ENCODE measurements at regions not wholly inside any gene's neighbourhood (a gene's known extent, or its start where the extent isn't known, plus 50 kb on each side); places are given as distances from the start of the nearest gene placed in this dataset.
A peak's percentile ranks its signal among the peaks of the same experiment; 100 is the strongest.

DNA sequence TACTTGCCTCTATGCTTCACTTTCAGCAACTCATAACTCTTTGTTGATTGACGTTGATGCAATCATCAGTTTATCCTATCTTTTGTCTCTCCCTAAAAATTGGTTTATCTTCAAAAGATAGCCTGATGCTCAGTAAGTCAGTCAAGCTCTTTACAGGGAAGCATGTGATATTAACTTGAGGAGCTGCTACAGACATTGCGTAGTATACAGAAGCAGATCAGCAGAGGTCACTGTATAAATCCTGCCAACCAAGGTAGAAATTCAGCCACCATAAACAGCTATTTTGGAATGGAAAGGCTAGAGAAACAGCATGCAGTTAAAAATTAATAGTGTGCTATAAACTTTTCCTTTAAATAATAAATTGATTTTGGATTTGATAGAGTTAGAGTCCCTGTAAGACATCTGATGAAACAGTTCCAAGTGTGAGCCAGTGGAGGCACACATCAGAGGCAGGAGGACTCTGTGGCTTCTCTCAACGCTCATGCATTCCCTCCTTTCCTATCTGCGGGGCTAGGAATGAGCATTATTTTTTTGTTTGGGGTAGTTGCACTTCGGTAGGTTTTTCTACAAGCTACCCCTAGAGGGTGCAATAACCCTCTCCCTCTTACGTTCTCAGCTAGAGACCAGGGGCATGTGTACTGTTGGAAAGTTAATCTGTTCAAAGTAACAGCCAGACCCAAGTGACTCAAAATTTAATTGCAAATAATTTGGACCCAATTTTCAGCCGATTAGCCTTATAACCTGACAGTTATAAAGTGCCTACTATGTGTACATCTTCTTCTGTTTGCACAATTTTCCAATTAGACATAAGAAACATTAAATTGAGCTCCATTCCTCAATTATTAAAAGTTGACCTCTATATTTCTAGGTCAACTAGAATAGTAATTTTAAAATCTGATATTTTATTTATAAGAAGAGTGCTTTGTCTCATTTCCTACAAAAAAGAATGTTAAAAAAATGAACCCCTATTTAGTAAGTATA is 647.7 kb upstream of the SOX9 start:
- TF ChIP-seq, protein P1, sequence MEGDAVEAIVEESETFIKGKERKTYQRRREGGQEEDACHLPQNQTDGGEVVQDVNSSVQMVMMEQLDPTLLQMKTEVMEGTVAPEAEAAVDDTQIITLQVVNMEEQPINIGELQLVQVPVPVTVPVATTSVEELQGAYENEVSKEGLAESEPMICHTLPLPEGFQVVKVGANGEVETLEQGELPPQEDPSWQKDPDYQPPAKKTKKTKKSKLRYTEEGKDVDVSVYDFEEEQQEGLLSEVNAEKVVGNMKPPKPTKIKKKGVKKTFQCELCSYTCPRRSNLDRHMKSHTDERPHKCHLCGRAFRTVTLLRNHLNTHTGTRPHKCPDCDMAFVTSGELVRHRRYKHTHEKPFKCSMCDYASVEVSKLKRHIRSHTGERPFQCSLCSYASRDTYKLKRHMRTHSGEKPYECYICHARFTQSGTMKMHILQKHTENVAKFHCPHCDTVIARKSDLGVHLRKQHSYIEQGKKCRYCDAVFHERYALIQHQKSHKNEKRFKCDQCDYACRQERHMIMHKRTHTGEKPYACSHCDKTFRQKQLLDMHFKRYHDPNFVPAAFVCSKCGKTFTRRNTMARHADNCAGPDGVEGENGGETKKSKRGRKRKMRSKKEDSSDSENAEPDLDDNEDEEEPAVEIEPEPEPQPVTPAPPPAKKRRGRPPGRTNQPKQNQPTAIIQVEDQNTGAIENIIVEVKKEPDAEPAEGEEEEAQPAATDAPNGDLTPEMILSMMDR (IDR thresholded peaks at IDR 0.05) = peak; percentile 87
- TF ChIP-seq, protein P2, sequence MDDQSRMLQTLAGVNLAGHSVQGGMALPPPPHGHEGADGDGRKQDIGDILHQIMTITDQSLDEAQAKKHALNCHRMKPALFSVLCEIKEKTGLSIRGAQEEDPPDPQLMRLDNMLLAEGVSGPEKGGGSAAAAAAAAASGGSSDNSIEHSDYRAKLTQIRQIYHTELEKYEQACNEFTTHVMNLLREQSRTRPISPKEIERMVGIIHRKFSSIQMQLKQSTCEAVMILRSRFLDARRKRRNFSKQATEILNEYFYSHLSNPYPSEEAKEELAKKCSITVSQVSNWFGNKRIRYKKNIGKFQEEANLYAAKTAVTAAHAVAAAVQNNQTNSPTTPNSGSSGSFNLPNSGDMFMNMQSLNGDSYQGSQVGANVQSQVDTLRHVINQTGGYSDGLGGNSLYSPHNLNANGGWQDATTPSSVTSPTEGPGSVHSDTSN (IDR thresholded peaks at IDR 0.05) = no peak
- TF ChIP-seq, protein P3, sequence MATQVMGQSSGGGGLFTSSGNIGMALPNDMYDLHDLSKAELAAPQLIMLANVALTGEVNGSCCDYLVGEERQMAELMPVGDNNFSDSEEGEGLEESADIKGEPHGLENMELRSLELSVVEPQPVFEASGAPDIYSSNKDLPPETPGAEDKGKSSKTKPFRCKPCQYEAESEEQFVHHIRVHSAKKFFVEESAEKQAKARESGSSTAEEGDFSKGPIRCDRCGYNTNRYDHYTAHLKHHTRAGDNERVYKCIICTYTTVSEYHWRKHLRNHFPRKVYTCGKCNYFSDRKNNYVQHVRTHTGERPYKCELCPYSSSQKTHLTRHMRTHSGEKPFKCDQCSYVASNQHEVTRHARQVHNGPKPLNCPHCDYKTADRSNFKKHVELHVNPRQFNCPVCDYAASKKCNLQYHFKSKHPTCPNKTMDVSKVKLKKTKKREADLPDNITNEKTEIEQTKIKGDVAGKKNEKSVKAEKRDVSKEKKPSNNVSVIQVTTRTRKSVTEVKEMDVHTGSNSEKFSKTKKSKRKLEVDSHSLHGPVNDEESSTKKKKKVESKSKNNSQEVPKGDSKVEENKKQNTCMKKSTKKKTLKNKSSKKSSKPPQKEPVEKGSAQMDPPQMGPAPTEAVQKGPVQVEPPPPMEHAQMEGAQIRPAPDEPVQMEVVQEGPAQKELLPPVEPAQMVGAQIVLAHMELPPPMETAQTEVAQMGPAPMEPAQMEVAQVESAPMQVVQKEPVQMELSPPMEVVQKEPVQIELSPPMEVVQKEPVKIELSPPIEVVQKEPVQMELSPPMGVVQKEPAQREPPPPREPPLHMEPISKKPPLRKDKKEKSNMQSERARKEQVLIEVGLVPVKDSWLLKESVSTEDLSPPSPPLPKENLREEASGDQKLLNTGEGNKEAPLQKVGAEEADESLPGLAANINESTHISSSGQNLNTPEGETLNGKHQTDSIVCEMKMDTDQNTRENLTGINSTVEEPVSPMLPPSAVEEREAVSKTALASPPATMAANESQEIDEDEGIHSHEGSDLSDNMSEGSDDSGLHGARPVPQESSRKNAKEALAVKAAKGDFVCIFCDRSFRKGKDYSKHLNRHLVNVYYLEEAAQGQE (IDR thresholded peaks at IDR 0.05) = no peak
- TF ChIP-seq, protein P4, sequence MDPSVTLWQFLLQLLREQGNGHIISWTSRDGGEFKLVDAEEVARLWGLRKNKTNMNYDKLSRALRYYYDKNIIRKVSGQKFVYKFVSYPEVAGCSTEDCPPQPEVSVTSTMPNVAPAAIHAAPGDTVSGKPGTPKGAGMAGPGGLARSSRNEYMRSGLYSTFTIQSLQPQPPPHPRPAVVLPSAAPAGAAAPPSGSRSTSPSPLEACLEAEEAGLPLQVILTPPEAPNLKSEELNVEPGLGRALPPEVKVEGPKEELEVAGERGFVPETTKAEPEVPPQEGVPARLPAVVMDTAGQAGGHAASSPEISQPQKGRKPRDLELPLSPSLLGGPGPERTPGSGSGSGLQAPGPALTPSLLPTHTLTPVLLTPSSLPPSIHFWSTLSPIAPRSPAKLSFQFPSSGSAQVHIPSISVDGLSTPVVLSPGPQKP (IDR thresholded peaks at IDR 0.05; ENCODE audit: low read depth, low read length) = no peak
- TF ChIP-seq, protein P5, sequence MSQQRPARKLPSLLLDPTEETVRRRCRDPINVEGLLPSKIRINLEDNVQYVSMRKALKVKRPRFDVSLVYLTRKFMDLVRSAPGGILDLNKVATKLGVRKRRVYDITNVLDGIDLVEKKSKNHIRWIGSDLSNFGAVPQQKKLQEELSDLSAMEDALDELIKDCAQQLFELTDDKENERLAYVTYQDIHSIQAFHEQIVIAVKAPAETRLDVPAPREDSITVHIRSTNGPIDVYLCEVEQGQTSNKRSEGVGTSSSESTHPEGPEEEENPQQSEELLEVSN (IDR thresholded peaks at IDR 0.05; ENCODE audit: borderline replicate concordance, low read depth) = no peak
- TF ChIP-seq HOXA7 (CRISPR knock-in tag; IDR thresholded peaks at IDR 0.05) (no peak), POLR2A (IDR thresholded peaks at IDR 0.05; ENCODE audit: low read length) (no peak)
